Adrenal gland (tissue), 5 donors: ENCODE measurements at regions not wholly inside any gene's neighbourhood (a gene's known extent, or its start where the extent isn't known, plus 50 kb on each side); places are given as distances from the start of the nearest gene placed in this dataset.

Experiments
- POLR2A ChIP-seq, 2 donors: fragments of 450-650 bp; IDR thresholded peaks; one replicate each; pipeline ENCODE4 v1.6.1; 2017; ENCODE audit warnings: antibody characterized with exemption in 2 of 2, mild to moderate bottlenecking in 2 of 2, moderate library complexity in 1 of 2
- TF ChIP-seq, protein P1 (sequence below), 6 experiments: fragments of 450-650 bp in 4 of 6; fragments of 200-600 bp in 2 of 6; sonication (generic) in 1 of 6; IDR thresholded peaks; 1 replicate in 5 of 6; 2 replicates in 1 of 6; pipeline versions ENCODE4 v1.5.1 to v1.8.0; 2016 to 2021; ENCODE audit warnings: antibody characterized with exemption in 6 of 6, mild to moderate bottlenecking in 2 of 6, moderate library complexity in 1 of 6
- donor health status: DM: no; HTN: no; CAD: no.

DNA sequence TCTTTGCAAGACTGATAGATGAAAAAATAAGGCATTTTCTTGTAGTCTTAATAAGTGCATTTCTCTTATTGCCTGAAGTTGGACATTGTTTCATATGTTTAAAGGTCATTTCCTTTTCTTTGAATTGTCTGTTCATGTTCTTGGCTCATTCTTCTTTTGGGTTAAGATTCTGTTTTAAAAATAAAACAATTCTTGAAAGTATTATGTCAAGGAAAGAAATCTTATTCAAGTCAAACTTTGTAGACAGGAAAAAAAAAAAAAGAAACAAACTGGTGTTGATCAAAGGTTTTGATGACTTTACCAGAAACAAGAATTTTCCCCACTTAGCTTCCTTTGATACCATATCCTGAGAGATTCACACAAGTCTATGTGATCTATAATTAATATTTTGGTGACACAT lies 132.9 kb upstream of the AADACL2 start:
- TF ChIP-seq, protein P1, sequence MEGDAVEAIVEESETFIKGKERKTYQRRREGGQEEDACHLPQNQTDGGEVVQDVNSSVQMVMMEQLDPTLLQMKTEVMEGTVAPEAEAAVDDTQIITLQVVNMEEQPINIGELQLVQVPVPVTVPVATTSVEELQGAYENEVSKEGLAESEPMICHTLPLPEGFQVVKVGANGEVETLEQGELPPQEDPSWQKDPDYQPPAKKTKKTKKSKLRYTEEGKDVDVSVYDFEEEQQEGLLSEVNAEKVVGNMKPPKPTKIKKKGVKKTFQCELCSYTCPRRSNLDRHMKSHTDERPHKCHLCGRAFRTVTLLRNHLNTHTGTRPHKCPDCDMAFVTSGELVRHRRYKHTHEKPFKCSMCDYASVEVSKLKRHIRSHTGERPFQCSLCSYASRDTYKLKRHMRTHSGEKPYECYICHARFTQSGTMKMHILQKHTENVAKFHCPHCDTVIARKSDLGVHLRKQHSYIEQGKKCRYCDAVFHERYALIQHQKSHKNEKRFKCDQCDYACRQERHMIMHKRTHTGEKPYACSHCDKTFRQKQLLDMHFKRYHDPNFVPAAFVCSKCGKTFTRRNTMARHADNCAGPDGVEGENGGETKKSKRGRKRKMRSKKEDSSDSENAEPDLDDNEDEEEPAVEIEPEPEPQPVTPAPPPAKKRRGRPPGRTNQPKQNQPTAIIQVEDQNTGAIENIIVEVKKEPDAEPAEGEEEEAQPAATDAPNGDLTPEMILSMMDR (IDR thresholded peaks at IDR 0.05) = no peak
- no peak for TF ChIP-seq POLR2A (IDR thresholded peaks at IDR 0.05)
